ENCODE measurements at regions not wholly inside any gene's neighbourhood (a gene's known extent, or its start where the extent isn't known, plus 50 kb on each side); places are given as distances from the start of the nearest gene placed in this dataset.
"Not testable (repeated sequence)": the region's sequence is repeated elsewhere in the genome, so short reads cannot be mapped to it uniquely, and the experiment has no call there.

GRCh38 chr14:22131749-22132476 is 457.1 kb downstream of the DAD1 start:
- DNase-seq = peak; percentile 37

- no peak for DNase-seq
These were observed 450.5 kb upstream of the OR4E1 start for GRCh38 chr14:22124073-22124613.

- no peak for DNase-seq
These were observed 449.4 kb upstream of the OR4E1 start for GRCh38 chr14:22122829-22123560.

GRCh38 chr14:22122227-22122818 is 448.7 kb upstream of the OR4E1 start:
- no peak for DNase-seq

- no peak for DNase-seq
These were observed 445.4 kb upstream of the OR4E1 start for GRCh38 chr14:22118899-22119477.

- DNase-seq = no peak
These were observed 439.8 kb upstream of the OR4E1 start for GRCh38 chr14:22113401-22113800.

- DNase-seq = peak; percentile 48
These were observed 438.4 kb upstream of the OR4E1 start for GRCh38 chr14:22112004-22112403.

- DNase-seq = no peak
These were observed 434.1 kb upstream of the OR4E1 start for GRCh38 chr14:22107753-22108152.

GRCh38 chr14:22106700-22107697 is 433.4 kb upstream of the OR4E1 start:
- DNase-seq = no peak

- DNase-seq = no peak
These were observed 432.0 kb upstream of the OR4E1 start for GRCh38 chr14:22105624-22106006.

- DNase-seq = no peak
These were observed 431.5 kb upstream of the OR4E1 start for GRCh38 chr14:22105006-22105623.

GRCh38 chr14:22100764-22101120 is 427.1 kb upstream of the OR4E1 start:
- not testable (repeated sequence) for DNase-seq

GRCh38 chr14:22099942-22100763 is 426.5 kb upstream of the OR4E1 start:
- DNase-seq = peak; percentile 55

GRCh38 chr14:22098435-22098834 is 424.8 kb upstream of the OR4E1 start:
- DNase-seq = no peak

- DNase-seq = no peak
These were observed 424.1 kb upstream of the OR4E1 start for GRCh38 chr14:22097586-22098292.

- no peak for DNase-seq
These were observed 423.5 kb upstream of the OR4E1 start for GRCh38 chr14:22097072-22097471.

GRCh38 chr14:22096514-22096895 is 422.9 kb upstream of the OR4E1 start:
- no peak for DNase-seq

- no peak for DNase-seq
These were observed 422.4 kb upstream of the OR4E1 start for GRCh38 chr14:22095860-22096513.

- no peak for DNase-seq
These were observed 416.3 kb upstream of the OR4E1 start for GRCh38 chr14:22089940-22090339.

Data from stimulated activated CD4-positive, alpha-beta T cell treated with anti-CD3 and anti-CD28 coated beads, Interleukin-4, amount 100 ng/mL, for 24 hours (primary cell).